Activated CD4-positive, alpha-beta T cell treated with anti-CD3 and anti-CD28 coated beads, Interleukin-2, amount 50 U/mL, for 24 hours (primary cell): ENCODE measurements at regions not wholly inside any gene's neighbourhood (a gene's known extent, or its start where the extent isn't known, plus 50 kb on each side); places are given as distances from the start of the nearest gene placed in this dataset.
"Not testable (repeated sequence)": the region's sequence is repeated elsewhere in the genome, so short reads cannot be mapped to it uniquely, and the experiment has no call there.

Source experiments
- DNase-seq, 2 donors: peaks; one replicate each; pipeline ENCODE4 v3.0.0-alpha.2; 2020; ENCODE audit warnings: low read depth in 1 of 2, low spot score in 1 of 2

DNA sequence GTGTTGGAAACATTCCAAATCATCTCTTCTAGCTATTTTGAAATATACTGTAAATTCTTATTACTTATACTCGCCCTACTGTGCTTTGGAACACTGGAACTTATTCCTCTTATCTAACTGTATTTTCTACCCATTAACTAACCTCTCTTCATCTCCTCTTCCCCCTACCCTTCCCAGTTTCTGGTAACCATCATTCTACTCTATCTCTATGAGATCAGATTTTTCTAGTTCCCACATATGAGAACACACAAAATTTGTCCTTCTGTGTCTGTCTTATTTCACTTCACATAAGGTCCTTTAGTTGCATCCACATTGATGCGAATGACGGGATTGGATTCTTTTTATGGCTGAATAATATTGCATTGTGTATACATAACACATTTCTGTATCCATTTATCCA is 1003.8 kb upstream of the INTU start:
- DNase-seq: no peak

GRCh38 chr4:126630230-126630629 is 1002.5 kb upstream of the INTU start:
- DNase-seq: no peak

- no peak for DNase-seq
These were observed 999.5 kb upstream of the INTU start for GRCh38 chr4:126633306-126633705.

GRCh38 chr4:126637706-126638105 is 995.1 kb upstream of the INTU start:
- no peak for DNase-seq

DNA sequence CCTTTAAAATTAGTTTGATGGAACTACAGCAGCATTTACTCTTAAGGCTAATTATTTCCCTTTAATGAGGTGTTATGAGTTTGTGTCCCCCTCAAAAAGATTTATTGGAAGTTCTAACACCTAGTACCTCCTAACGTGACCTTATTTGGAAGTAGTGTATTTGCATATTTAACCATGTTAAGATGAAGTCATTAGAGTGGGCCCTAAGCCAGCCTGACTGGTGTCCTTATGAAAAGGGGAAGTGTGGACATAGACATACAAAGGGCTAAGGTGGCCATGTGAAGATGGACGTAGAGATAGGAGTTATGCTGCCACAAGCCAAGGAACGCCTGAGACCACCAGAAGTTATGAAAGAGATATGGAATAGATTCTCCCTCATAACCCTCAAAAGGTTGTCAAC is 985.4 kb upstream of the INTU start:
- no peak for DNase-seq

- no peak for DNase-seq
These were observed 984.9 kb upstream of the INTU start for GRCh38 chr4:126647756-126648397.

- no peak for DNase-seq
These were observed 974.3 kb upstream of the INTU start for GRCh38 chr4:126658411-126658810.

DNA sequence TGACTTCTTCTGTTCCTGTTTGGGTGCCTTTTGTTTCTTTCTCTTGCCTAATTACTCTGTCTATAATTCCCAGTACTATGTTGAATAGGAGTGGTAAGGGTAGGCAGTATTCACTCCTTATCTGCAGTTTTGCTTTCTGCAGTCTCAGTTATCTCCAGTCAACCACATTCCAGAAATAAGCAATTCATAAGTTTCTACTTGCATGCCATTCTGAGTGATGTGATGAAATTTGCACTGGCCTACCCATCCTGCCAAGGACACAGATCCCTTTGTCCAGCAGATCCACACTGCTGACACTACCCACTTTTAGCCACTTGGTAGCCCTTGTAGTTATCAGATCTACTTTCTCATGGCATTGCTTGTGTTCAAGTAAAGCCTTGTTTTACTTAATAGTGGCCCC is 971.6 kb upstream of the INTU start:
- no peak for DNase-seq

GRCh38 chr4:126664839-126665238 is 967.9 kb upstream of the INTU start:
- DNase-seq: no peak

- not testable (repeated sequence) for DNase-seq
These were observed 962.7 kb upstream of the INTU start for GRCh38 chr4:126670038-126670437.

- DNase-seq: no peak
These were observed 954.1 kb upstream of the INTU start for GRCh38 chr4:126678618-126679017.

- no peak for DNase-seq
These were observed 953.5 kb upstream of the INTU start for GRCh38 chr4:126679303-126679702.

DNA sequence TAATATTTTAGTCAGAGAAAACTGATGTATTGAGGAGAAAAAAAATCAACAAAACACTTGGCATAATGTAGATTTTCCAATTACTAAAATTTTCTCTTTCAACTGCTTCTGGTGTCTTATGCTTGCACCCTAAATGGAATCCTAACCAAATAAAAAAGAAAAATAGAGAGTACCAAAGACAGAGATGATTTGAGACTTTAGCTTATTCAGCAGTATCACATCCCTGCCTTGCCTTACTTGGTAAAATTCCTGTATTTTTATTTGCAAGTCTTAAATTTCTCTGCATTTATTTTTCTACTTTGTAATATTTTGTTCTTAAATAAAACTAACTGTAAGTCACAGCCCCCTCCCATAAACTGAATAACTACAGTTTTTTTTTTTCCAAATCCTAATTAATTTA is 950.5 kb upstream of the INTU start:
- no peak for DNase-seq

DNA sequence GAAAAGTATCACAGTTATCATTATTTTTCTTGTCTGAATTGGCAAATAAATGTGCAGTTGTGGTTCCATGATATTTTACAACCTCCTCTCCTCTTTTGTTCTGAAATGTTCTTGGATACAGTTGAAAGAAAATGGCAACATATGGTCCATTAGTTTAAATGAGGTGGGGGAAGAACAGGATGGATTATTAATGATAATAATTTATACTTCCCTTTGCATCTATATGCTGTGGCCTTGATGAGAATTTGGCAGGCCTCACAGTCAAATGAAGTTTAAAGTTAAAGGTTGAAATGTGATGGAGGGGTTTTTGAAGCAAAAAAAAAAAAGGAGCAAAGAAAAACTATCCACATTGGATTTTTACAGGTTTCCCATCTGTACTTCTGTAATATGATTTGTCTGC is 946.3 kb upstream of the INTU start:
- DNase-seq: no peak

- DNase-seq: no peak
These were observed 945.0 kb upstream of the INTU start for GRCh38 chr4:126687655-126688358.

- DNase-seq: no peak
These were observed 941.0 kb upstream of the INTU start for GRCh38 chr4:126691797-126692196.

- no peak for DNase-seq
These were observed 935.0 kb upstream of the INTU start for GRCh38 chr4:126697748-126698147.

DNA sequence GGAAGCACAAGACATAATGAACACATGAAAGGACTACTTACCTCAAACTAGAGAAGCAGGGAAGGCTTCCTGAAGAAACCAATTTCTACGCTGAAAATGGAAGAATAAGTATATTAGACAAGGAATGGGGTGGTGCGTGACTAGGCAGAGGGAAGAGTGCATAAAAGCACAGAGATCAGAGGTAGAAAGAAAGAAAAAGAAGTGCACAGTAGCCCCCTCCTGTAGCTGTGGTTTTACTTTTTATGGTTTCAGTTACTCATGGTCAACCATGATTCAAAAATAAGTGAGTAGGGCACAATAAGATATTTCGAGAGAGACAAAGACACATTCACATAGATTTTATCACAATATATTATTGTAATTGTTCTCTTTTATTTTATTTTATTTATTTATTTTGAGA is 934.5 kb upstream of the INTU start:
- DNase-seq: no peak

GRCh38 chr4:126701756-126702155 is 931.0 kb upstream of the INTU start:
- DNase-seq: no peak

- no peak for DNase-seq
These were observed 930.0 kb upstream of the INTU start for GRCh38 chr4:126702747-126703146.

DNA sequence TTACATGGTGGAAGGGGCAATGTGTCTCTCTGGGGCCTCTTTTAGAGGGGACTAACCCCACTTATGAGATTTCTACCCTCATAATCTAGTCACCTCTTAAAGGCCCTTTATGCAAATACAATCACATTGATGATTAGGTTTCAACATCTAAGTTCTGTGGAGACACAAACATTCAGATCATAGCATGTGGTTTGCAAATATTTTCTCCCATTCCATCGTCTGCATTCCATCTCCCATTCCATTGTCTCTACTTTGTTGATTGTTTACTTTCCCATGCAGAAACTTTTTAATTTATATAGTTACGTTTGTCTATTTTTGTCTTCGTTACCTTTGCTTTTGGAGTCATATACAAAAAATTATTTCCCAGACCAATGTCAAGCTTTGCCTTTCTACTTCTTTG is 927.5 kb upstream of the INTU start:
- DNase-seq: no peak

DNA sequence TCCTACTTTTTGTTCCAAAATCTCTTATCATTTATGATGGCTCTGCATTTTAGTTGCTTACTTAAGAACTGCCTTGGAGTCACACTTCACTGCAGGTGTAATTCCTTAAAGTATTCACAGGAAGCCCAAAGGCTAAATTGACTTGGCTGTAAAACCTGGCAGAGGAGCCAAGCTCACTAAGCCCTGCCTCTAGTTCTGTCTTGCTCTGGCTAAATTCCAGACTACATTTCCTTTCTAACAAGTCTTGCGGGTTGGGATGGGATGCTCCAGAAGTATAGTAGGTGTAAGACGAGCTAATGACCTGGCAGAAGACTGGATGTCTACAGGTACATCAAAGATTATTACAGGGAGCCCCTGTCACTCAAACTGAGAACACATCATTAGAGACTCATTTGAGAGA is 924.0 kb upstream of the INTU start:
- no peak for DNase-seq

GRCh38 chr4:126710935-126711334 is 921.8 kb upstream of the INTU start:
- DNase-seq: no peak
